SK-N-SH treated with all-trans-retinoic acid at 6 μM for 48 hours (cell line): ENCODE measurements at regions not wholly inside any gene's neighbourhood (a gene's known extent, or its start where the extent isn't known, plus 50 kb on each side); places are given as distances from the start of the nearest gene placed in this dataset.

Source experiments
- ATAC-seq: fragments of 200-7000 bp; cut with Tn5 transposase; 3 replicates; pipeline ENCODE4 v1.9.1; 2020; ENCODE audit warnings: mild to moderate bottlenecking, moderate library complexity
- ARNTL ChIP-seq: fragments of 450-650 bp; formaldehyde crosslinking; IDR thresholded peaks from 2 replicates; pipeline ENCODE4 v1.5.0; 2020; ENCODE audit warnings: low read depth, mild to moderate bottlenecking, moderate library complexity, borderline replicate concordance
- BACH2 ChIP-seq: fragments of 250-450 bp; sonication (Bioruptor Pico); IDR thresholded peaks from 2 replicates; pipeline ENCODE4 v1.9.0; 2021; ENCODE audit warnings: mild to moderate bottlenecking, borderline replicate concordance
- CSDC2 ChIP-seq: fragments of 250-450 bp; sonication (Bioruptor Pico); IDR thresholded peaks from 2 replicates; pipeline ENCODE4 v1.5.0; 2020; ENCODE audit warnings: mild to moderate bottlenecking, moderate library complexity
- ESRRG ChIP-seq: fragments of 250-450 bp; sonication (Bioruptor Pico); IDR thresholded peaks from 2 replicates; pipeline ENCODE4 v1.6.1; 2021; ENCODE audit warnings: mild to moderate bottlenecking
- GLIS3 ChIP-seq: fragments of 250-450 bp; sonication (Bioruptor Pico); IDR thresholded peaks from 2 replicates; pipeline ENCODE4 v1.5.0; 2020; ENCODE audit warnings: mild to moderate bottlenecking, moderate library complexity
- ISL1 ChIP-seq: fragments of 250-450 bp; sonication (Bioruptor Pico); IDR thresholded peaks from 2 replicates; pipeline ENCODE4 v2.1.2; 2022; ENCODE audit warnings: mild to moderate bottlenecking, moderate library complexity
- OSR1 ChIP-seq: fragments of 250-450 bp; sonication (Bioruptor Pico); IDR thresholded peaks from 2 replicates; pipeline ENCODE4 v1.8.0; 2022; ENCODE audit warnings: moderate library complexity, mild to moderate bottlenecking, inconsistent platforms
- RARB ChIP-seq: fragments of 250-450 bp; sonication (Bioruptor Pico); IDR thresholded peaks from 2 replicates; pipeline ENCODE4 v1.8.0; 2021; ENCODE audit warnings: mild to moderate bottlenecking, moderate library complexity
- SNAI2 ChIP-seq: fragments of 250-450 bp; sonication (Bioruptor Pico); IDR thresholded peaks from 2 replicates; pipeline ENCODE4 v1.5.0; 2020; ENCODE audit warnings: mild to moderate bottlenecking, moderate library complexity
- TCF4 ChIP-seq: fragments of 250-450 bp; sonication (Bioruptor Pico); IDR thresholded peaks from 2 replicates; pipeline ENCODE4 v1.8.0; 2021; ENCODE audit warnings: mild to moderate bottlenecking, moderate library complexity, borderline replicate concordance
- TOX ChIP-seq: fragments of 250-450 bp; sonication (Bioruptor Pico); IDR thresholded peaks from 2 replicates; pipeline ENCODE4 v1.8.0; 2021; ENCODE audit warnings: mild to moderate bottlenecking, moderate library complexity, borderline replicate concordance
- TSHZ2 ChIP-seq: fragments of 250-450 bp; sonication (Bioruptor Pico); IDR thresholded peaks from 2 replicates; pipeline ENCODE4 v1.5.0; 2020; ENCODE audit warnings: mild to moderate bottlenecking, moderate library complexity
- ZC3H10 ChIP-seq: fragments of 250-450 bp; sonication (Bioruptor Pico); IDR thresholded peaks from 2 replicates; pipeline ENCODE4 v1.5.1; 2021; ENCODE audit warnings: mild to moderate bottlenecking, moderate library complexity
- ZFP3 ChIP-seq: fragments of 250-450 bp; sonication (Bioruptor Pico); IDR thresholded peaks from 2 replicates; pipeline ENCODE4 v1.5.0; 2020; ENCODE audit warnings: mild to moderate bottlenecking, moderate library complexity
- ZFP30 ChIP-seq: fragments of 450-650 bp; formaldehyde crosslinking; IDR thresholded peaks from 2 replicates; pipeline ENCODE4 v1.5.0; 2022; ENCODE audit warnings: mild to moderate bottlenecking, moderate library complexity
- ZNF565 ChIP-seq: fragments of 450-650 bp; formaldehyde crosslinking; conservative IDR thresholded peaks from 2 replicates; pipeline ENCODE4 v1.5.0; 2020; ENCODE audit warnings: low read depth, mild to moderate bottlenecking, moderate library complexity
- ZNF70 ChIP-seq: fragments of 450-650 bp; formaldehyde crosslinking; IDR thresholded peaks from 2 replicates; pipeline ENCODE4 v1.5.0; 2020; ENCODE audit warnings: mild to moderate bottlenecking, moderate library complexity
- ZNF8 ChIP-seq: fragments of 450-650 bp; formaldehyde crosslinking; IDR thresholded peaks from 2 replicates; pipeline ENCODE4 v1.5.0; 2020; ENCODE audit warnings: mild to moderate bottlenecking, moderate library complexity
- TF ChIP-seq, protein P1 (sequence below): fragments of 250-450 bp; sonication (Bioruptor Pico); IDR thresholded peaks from 2 replicates; pipeline ENCODE4 v1.5.1; 2020; ENCODE audit warnings: low read depth, mild to moderate bottlenecking, moderate library complexity
- TF ChIP-seq, protein P2 (sequence below): fragments of 250-450 bp; sonication (Bioruptor Pico); IDR thresholded peaks from 2 replicates; pipeline ENCODE4 v1.8.0; 2020; ENCODE audit warnings: mild to moderate bottlenecking, moderate library complexity, borderline replicate concordance

- no peak for ATAC-seq
- TF ChIP-seq, protein P1, sequence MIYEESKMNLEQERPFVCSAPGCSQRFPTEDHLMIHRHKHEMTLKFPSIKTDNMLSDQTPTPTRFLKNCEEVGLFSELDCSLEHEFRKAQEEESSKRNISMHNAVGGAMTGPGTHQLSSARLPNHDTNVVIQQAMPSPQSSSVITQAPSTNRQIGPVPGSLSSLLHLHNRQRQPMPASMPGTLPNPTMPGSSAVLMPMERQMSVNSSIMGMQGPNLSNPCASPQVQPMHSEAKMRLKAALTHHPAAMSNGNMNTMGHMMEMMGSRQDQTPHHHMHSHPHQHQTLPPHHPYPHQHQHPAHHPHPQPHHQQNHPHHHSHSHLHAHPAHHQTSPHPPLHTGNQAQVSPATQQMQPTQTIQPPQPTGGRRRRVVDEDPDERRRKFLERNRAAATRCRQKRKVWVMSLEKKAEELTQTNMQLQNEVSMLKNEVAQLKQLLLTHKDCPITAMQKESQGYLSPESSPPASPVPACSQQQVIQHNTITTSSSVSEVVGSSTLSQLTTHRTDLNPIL (CRISPR knock-in tag), result no peak
- no peak for TF ChIP-seq ZFP30 (CRISPR knock-in tag)
- TF ChIP-seq TCF4 (CRISPR knock-in tag), result no peak
- no peak for TF ChIP-seq ISL1 (CRISPR knock-in tag)
- TF ChIP-seq, all 23 proteins: peak for 0
Measured at GRCh38 chr3:107899990-107900651, 190.7 kb downstream of the CD47 start.

- ATAC-seq, result peak; percentile 36
- TF ChIP-seq OSR1 (CRISPR knock-in tag) (no peak), GLIS3 (CRISPR knock-in tag) (no peak), SNAI2 (CRISPR knock-in tag) (no peak), ARNTL (CRISPR knock-in tag) (no peak), ISL1 (CRISPR knock-in tag) (no peak), CSDC2 (CRISPR knock-in tag) (no peak), ESRRG (CRISPR knock-in tag) (no peak), ZFP3 (CRISPR knock-in tag) (no peak), ZNF8 (CRISPR knock-in tag) (no peak), ZNF70 (CRISPR knock-in tag) (no peak), BACH2 (CRISPR knock-in tag) (no peak), TOX (CRISPR knock-in tag) (no peak)
- TF ChIP-seq, protein P1 (CRISPR knock-in tag), result no peak
- TF ChIP-seq, protein P2, sequence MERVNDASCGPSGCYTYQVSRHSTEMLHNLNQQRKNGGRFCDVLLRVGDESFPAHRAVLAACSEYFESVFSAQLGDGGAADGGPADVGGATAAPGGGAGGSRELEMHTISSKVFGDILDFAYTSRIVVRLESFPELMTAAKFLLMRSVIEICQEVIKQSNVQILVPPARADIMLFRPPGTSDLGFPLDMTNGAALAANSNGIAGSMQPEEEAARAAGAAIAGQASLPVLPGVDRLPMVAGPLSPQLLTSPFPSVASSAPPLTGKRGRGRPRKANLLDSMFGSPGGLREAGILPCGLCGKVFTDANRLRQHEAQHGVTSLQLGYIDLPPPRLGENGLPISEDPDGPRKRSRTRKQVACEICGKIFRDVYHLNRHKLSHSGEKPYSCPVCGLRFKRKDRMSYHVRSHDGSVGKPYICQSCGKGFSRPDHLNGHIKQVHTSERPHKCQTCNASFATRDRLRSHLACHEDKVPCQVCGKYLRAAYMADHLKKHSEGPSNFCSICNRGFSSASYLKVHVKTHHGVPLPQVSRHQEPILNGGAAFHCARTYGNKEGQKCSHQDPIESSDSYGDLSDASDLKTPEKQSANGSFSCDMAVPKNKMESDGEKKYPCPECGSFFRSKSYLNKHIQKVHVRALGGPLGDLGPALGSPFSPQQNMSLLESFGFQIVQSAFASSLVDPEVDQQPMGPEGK (CRISPR knock-in tag), result no peak
Measured at GRCh38 chr3:107897471-107898061, 193.3 kb downstream of the CD47 start.

GRCh38 chr3:107894998-107895397, 195.8 kb downstream of the CD47 start:
- no peak for ATAC-seq
- TF ChIP-seq ZC3H10 (CRISPR knock-in tag) (no peak), ESRRG (CRISPR knock-in tag) (no peak), RARB (CRISPR knock-in tag) (no peak), GLIS3 (CRISPR knock-in tag) (no peak), ZFP3 (CRISPR knock-in tag) (no peak), TCF4 (CRISPR knock-in tag) (no peak), SNAI2 (CRISPR knock-in tag) (no peak), ZNF565 (CRISPR knock-in tag) (no peak), TOX (CRISPR knock-in tag) (no peak)
- TF ChIP-seq, protein P1 (CRISPR knock-in tag), result no peak

- ATAC-seq, result peak; percentile 51
- TF ChIP-seq ZNF565 (CRISPR knock-in tag) (no peak), TOX (CRISPR knock-in tag) (no peak), ARNTL (CRISPR knock-in tag) (no peak), TSHZ2 (CRISPR knock-in tag) (no peak), RARB (CRISPR knock-in tag) (no peak), OSR1 (CRISPR knock-in tag) (no peak), ISL1 (CRISPR knock-in tag) (no peak), GLIS3 (CRISPR knock-in tag) (no peak), ZFP3 (CRISPR knock-in tag) (no peak), ZC3H10 (CRISPR knock-in tag) (no peak)
- TF ChIP-seq, protein P2 (CRISPR knock-in tag), result no peak
- TF ChIP-seq, protein P1 (CRISPR knock-in tag), result no peak
Measured at GRCh38 chr3:107892955-107893624, 197.7 kb downstream of the CD47 start.
